ENCODE measurements at regions not wholly inside any gene's neighbourhood (a gene's known extent, or its start where the extent isn't known, plus 50 kb on each side); places are given as distances from the start of the nearest gene placed in this dataset.

GRCh38 chr5:152303841-152304240 is 101.2 kb downstream of the NMUR2 start:
- TF ChIP-seq CTCF (IDR thresholded peaks at IDR 0.05; ENCODE audit: unreplicated experiment), result no peak
- no peak overlapping the region for H3K27ac Mint-ChIP-seq (ENCODE audit: low read depth, unreplicated experiment)
- no peaks in the 10 kb centered on the region for H3K9me3 Mint-ChIP-seq (ENCODE audit: unreplicated experiment)
- no peak for DNase-seq (ENCODE audit: unreplicated experiment)
- H3K27me3 Mint-ChIP-seq (ENCODE audit: insufficient read depth, unreplicated experiment), result no peaks in the 10 kb centered on the region
- ChIA-PET POLR2A (no interaction called here), CTCF (interaction anchor here (1.1 to 2.0 kb wide), 2 partner anchors 44 to 210 kb away, joined by 3 to 5 read pairs; no protein-coding TSS in a partner anchor)
- BruUV-seq (replicated peaks), result no TSS peak
- H3K4me3 Mint-ChIP-seq (ENCODE audit: unreplicated experiment), result no peak overlapping the region
- no peaks in the 10 kb centered on the region for H3K36me3 Mint-ChIP-seq (ENCODE audit: insufficient read depth, unreplicated experiment)
- intact Hi-C loops (cut with micrococcal nuclease), result no loop called here
- H3K4me1 Mint-ChIP-seq (ENCODE audit: insufficient read depth, unreplicated experiment), result no peaks in the 10 kb centered on the region

GRCh38 chr5:152297866-152298265 is 107.2 kb downstream of the NMUR2 start:
- BruUV-seq (replicated peaks), result no TSS peak
- ChIA-PET CTCF (interaction anchor here (0.6 to 0.8 kb wide), 2 partner anchors 216 to 578 kb away, joined by 3 to 4 read pairs; no protein-coding TSS in a partner anchor), POLR2A (no interaction called here)
- TF ChIP-seq CTCF (IDR thresholded peaks at IDR 0.05; ENCODE audit: unreplicated experiment), result no peak
- DNase-seq (ENCODE audit: unreplicated experiment), result no peak
- Mint-ChIP-seq H3K36me3 (ENCODE audit: insufficient read depth, unreplicated experiment) (no peaks in the 10 kb centered on the region), H3K27ac (ENCODE audit: low read depth, unreplicated experiment) (no peak overlapping the region), H3K9me3 (ENCODE audit: unreplicated experiment) (no peaks in the 10 kb centered on the region), H3K4me3 (ENCODE audit: unreplicated experiment) (no peak overlapping the region), H3K27me3 (ENCODE audit: insufficient read depth, unreplicated experiment) (no peaks in the 10 kb centered on the region), H3K4me1 (ENCODE audit: insufficient read depth, unreplicated experiment) (no peaks in the 10 kb centered on the region)
- intact Hi-C loops (cut with micrococcal nuclease), result no loop called here

GRCh38 chr5:152293189-152293588 is 111.9 kb downstream of the NMUR2 start:
- no peaks in the 10 kb centered on the region for H3K4me1 Mint-ChIP-seq (ENCODE audit: insufficient read depth, unreplicated experiment)
- BruUV-seq (replicated peaks), result no TSS peak
- H3K27ac Mint-ChIP-seq (ENCODE audit: low read depth, unreplicated experiment), result no peak overlapping the region
- no peaks in the 10 kb centered on the region for H3K27me3 Mint-ChIP-seq (ENCODE audit: insufficient read depth, unreplicated experiment)
- POLR2A ChIA-PET, result no interaction called here
- H3K36me3 Mint-ChIP-seq (ENCODE audit: insufficient read depth, unreplicated experiment), result no peaks in the 10 kb centered on the region
- TF ChIP-seq CTCF (IDR thresholded peaks at IDR 0.05; ENCODE audit: unreplicated experiment), result no peak
- no peak overlapping the region for H3K4me3 Mint-ChIP-seq (ENCODE audit: unreplicated experiment)
- no peak for DNase-seq (ENCODE audit: unreplicated experiment)
- H3K9me3 Mint-ChIP-seq (ENCODE audit: unreplicated experiment), result no peaks in the 10 kb centered on the region
- CTCF ChIA-PET, result interaction anchor here (0.6 kb wide), 1 partner anchor 469 kb away, joined by 5 read pairs; no protein-coding TSS in a partner anchor
- intact Hi-C loops (cut with micrococcal nuclease), result no loop called here

GRCh38 chr5:152290181-152290580 is 114.9 kb downstream of the NMUR2 start:
- no peak for TF ChIP-seq CTCF (IDR thresholded peaks at IDR 0.05; ENCODE audit: unreplicated experiment)
- no TSS peak for BruUV-seq (replicated peaks)
- DNase-seq (ENCODE audit: unreplicated experiment), result no peak
- H3K9me3 Mint-ChIP-seq (ENCODE audit: unreplicated experiment), result no peaks in the 10 kb centered on the region
- H3K27ac Mint-ChIP-seq (ENCODE audit: low read depth, unreplicated experiment), result no peak overlapping the region
- POLR2A ChIA-PET, result interaction anchor here (0.6 kb wide), 1 partner anchor 287 kb away, joined by 3 read pairs; no protein-coding TSS in a partner anchor
- H3K4me1 Mint-ChIP-seq (ENCODE audit: insufficient read depth, unreplicated experiment), result no peaks in the 10 kb centered on the region
- no peaks in the 10 kb centered on the region for H3K27me3 Mint-ChIP-seq (ENCODE audit: insufficient read depth, unreplicated experiment)
- H3K4me3 Mint-ChIP-seq (ENCODE audit: unreplicated experiment), result no peak overlapping the region
- intact Hi-C loops (cut with micrococcal nuclease), result no loop called here
- CTCF ChIA-PET, result no interaction called here
- no peaks in the 10 kb centered on the region for H3K36me3 Mint-ChIP-seq (ENCODE audit: insufficient read depth, unreplicated experiment)

Measured in MCF 10A (cell line).